Liver (tissue), 8 donors: ENCODE measurements at regions not wholly inside any gene's neighbourhood (a gene's known extent, or its start where the extent isn't known, plus 50 kb on each side); places are given as distances from the start of the nearest gene placed in this dataset.

Source experiments
- DNase-seq: peaks from one replicate; pipeline ENCODE4 v3.0.0-alpha.2; 2017; ENCODE audit warnings: low spot score
- H3K27ac ChIP-seq, 2 donors: one replicate each; pipeline ENCODE4 v1.7.0; 2013; ENCODE audit warnings: inconsistent platforms in 2 of 2, low read length in 2 of 2, control low read depth in 1 of 2, low read depth in 1 of 2, mild to moderate bottlenecking in 1 of 2
- H3K27me3 ChIP-seq, 4 donors: one replicate each; pipeline versions ENCODE4 v1.6.1 to v1.7.0; 2013; ENCODE audit warnings: low read length in 3 of 4, inconsistent platforms in 1 of 4, mild to moderate bottlenecking in 1 of 4, moderate library complexity in 1 of 4; ENCODE audit not compliant: control insufficient read depth in 4 of 4, insufficient read depth in 4 of 4
- H3K36me3 ChIP-seq, 4 donors: one replicate each; pipeline versions ENCODE4 v1.6.1 to v1.7.0; 2013; ENCODE audit warnings: low read length in 3 of 4, mild to moderate bottlenecking in 3 of 4, low read depth in 1 of 4, moderate library complexity in 1 of 4; ENCODE audit not compliant: control insufficient read depth in 4 of 4, insufficient read depth in 3 of 4
- H3K4me1 ChIP-seq, 4 donors: one replicate each; pipeline versions ENCODE4 v1.6.1 to v1.7.0; 2013; ENCODE audit warnings: low read length in 3 of 4, mild to moderate bottlenecking in 3 of 4, moderate library complexity in 1 of 4; ENCODE audit not compliant: control insufficient read depth in 4 of 4, insufficient read depth in 4 of 4
- H3K4me3 ChIP-seq, 3 donors: one replicate each; pipeline versions ENCODE4 v1.6.1 to v1.7.0; 2013; ENCODE audit warnings: low read length in 3 of 3, control low read depth in 1 of 3, low read depth in 1 of 3, mild to moderate bottlenecking in 1 of 3
- H3K9ac ChIP-seq, 2 donors: one replicate each; pipeline ENCODE4 v1.7.0; 2013; ENCODE audit warnings: low read length in 2 of 2, mild to moderate bottlenecking in 2 of 2, moderate library complexity in 2 of 2, control low read depth in 1 of 2, low read depth in 1 of 2
- H3K9me3 ChIP-seq, 4 donors: one replicate each; pipeline versions ENCODE4 v1.6.1 to v1.7.0; 2013; ENCODE audit warnings: low read length in 3 of 4; ENCODE audit not compliant: control insufficient read depth in 4 of 4
- EGR1 ChIP-seq, 2 donors: IDR thresholded peaks; 2 replicates each; pipeline ENCODE4 v1.6.1; 2016 to 2018; ENCODE audit warnings: antibody characterized with exemption in 2 of 2, low read depth in 2 of 2
- FOXA1 ChIP-seq: IDR thresholded peaks from 2 replicates; pipeline ENCODE4 v1.6.1; 2016; ENCODE audit warnings: antibody characterized with exemption
- FOXA2 ChIP-seq: IDR thresholded peaks from 2 replicates; pipeline ENCODE4 v1.6.1; 2016; ENCODE audit warnings: antibody characterized with exemption
- GABPA ChIP-seq, 2 donors: IDR thresholded peaks in 1 of 2; conservative IDR thresholded peaks in 1 of 2; 2 replicates each; pipeline ENCODE4 v1.6.1; 2016; ENCODE audit warnings: antibody characterized with exemption in 2 of 2, mild to moderate bottlenecking in 1 of 2, moderate library complexity in 1 of 2
- JUND ChIP-seq, 2 donors: IDR thresholded peaks; 2 replicates each; pipeline ENCODE4 v1.6.1; 2016; ENCODE audit warnings: antibody characterized with exemption in 2 of 2
- MAX ChIP-seq: IDR thresholded peaks from 2 replicates; pipeline ENCODE4 v1.6.1; 2016; ENCODE audit warnings: antibody characterized with exemption
- RAD21 ChIP-seq, 2 donors: IDR thresholded peaks; 2 replicates each; pipeline ENCODE4 v1.6.1; 2016; ENCODE audit warnings: antibody characterized with exemption in 2 of 2, mild to moderate bottlenecking in 2 of 2
- RXRA ChIP-seq, 2 donors: IDR thresholded peaks; 2 replicates each; pipeline ENCODE4 v1.6.1; 2017 to 2018; ENCODE audit warnings: antibody characterized with exemption in 2 of 2, mild to moderate bottlenecking in 1 of 2
- SP1 ChIP-seq: IDR thresholded peaks from 2 replicates; pipeline ENCODE4 v1.6.1; 2018; ENCODE audit warnings: antibody characterized with exemption, mild to moderate bottlenecking
- TAF1 ChIP-seq: conservative IDR thresholded peaks from 2 replicates; pipeline ENCODE4 v1.6.1; 2016; ENCODE audit warnings: antibody characterized with exemption, mild to moderate bottlenecking
- YY1 ChIP-seq: IDR thresholded peaks from 2 replicates; pipeline ENCODE4 v1.6.1; 2016; ENCODE audit warnings: antibody characterized with exemption, mild to moderate bottlenecking
- ZBTB33 ChIP-seq: IDR thresholded peaks from 2 replicates; pipeline ENCODE4 v1.6.1; 2016; ENCODE audit warnings: antibody characterized with exemption
- WGBS: extraction: QIAGEN DNeasy Blood & Tissue Kit; methylation state at CpG from one replicate; pipeline ENCODE4 v1.1.7; 2013; 5-methylcytosine and 5-hydroxymethylcytosine counted together
- TF ChIP-seq, protein P1 (sequence below): fragments of 150-350 bp; IDR thresholded peaks from 2 replicates; pipeline ENCODE4 v1.5.1; 2017; ENCODE audit warnings: improper control_type of control experiment, low read depth, low read length; ENCODE audit not compliant: missing input control
- donor health status: healthy.
- donor health status: healthy.
- donor health status: healthy.
- donor health status: healthy.
- donor health status: healthy.

GRCh38 chr20:24765316-24766142 is 183.5 kb upstream of the CST7 start (continued):
- no peak for TF ChIP-seq TAF1
- TF ChIP-seq SP1: no peak
- no peak for TF ChIP-seq EGR1 (IDR thresholded peaks at IDR 0.05; ENCODE audit: low read depth in 2 of 2)

GRCh38 chr20:24766143-24766527 is 182.9 kb upstream of the CST7 start:
- TF ChIP-seq, protein P1, sequence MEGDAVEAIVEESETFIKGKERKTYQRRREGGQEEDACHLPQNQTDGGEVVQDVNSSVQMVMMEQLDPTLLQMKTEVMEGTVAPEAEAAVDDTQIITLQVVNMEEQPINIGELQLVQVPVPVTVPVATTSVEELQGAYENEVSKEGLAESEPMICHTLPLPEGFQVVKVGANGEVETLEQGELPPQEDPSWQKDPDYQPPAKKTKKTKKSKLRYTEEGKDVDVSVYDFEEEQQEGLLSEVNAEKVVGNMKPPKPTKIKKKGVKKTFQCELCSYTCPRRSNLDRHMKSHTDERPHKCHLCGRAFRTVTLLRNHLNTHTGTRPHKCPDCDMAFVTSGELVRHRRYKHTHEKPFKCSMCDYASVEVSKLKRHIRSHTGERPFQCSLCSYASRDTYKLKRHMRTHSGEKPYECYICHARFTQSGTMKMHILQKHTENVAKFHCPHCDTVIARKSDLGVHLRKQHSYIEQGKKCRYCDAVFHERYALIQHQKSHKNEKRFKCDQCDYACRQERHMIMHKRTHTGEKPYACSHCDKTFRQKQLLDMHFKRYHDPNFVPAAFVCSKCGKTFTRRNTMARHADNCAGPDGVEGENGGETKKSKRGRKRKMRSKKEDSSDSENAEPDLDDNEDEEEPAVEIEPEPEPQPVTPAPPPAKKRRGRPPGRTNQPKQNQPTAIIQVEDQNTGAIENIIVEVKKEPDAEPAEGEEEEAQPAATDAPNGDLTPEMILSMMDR: no peak
- Histone ChIP-seq H3K4me1 (no peaks in the 10 kb centered on the region), H3K36me3 (no peaks in the 10 kb centered on the region), H3K27me3 (no peaks in the 10 kb centered on the region), H3K9ac (no peak overlapping the region), H3K9me3 (peaks cover 0 to 2% (median 0%) of the 10 kb centered on the region in 4 donors), H3K4me3 (no peak overlapping the region), H3K27ac (no peak overlapping the region)
- WGBS: 75% methylated on average over 2 of the region's 2 CpGs
- DNase-seq: no peak

DNA sequence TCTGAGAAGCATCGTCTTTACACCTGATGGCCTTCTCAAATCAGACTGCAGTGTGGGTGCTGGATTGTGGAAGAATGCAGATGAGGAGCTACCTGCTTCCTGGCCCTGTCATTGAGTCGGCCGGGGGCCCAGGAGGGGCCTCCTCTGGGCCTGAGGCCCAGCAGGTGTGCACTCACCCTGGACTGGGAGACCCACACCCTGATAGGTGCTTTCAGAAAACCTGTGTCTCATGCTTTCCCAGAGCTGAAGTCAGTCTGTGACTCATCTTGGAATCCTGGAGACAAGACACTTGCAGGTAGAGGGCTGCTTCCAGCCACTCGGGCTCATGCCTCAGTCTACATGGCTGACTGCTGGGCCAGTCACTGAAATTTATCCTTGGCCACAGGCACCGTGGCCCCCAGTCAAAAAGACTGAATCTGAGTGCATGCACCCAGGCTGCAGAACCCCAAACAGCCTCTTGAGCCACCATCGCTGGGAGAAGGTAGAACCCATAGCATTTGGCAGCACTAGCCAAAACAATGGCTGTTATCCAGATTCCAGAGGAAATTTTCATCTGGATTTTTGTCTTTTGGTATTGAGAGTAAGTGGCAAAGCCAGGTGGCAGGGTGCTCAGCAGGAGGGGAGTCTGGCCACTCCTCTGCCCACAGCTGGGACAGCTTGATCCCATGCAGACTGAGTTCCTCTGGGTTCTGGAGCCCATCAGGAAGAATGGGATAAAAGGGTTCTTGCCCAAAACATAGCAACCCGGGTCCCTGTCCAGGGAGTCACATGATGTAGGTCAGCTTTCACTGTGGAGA is 182.0 kb upstream of the CST7 start:
- H3K4me1 ChIP-seq: no peaks in the 10 kb centered on the region
- no peaks in the 10 kb centered on the region for H3K9me3 ChIP-seq
- 88% methylated on average over 7 of the region's 7 CpGs for WGBS
- no peak overlapping the region for H3K4me3 ChIP-seq
- no peak overlapping the region for H3K27ac ChIP-seq
- H3K27me3 ChIP-seq: no peaks in the 10 kb centered on the region
- H3K9ac ChIP-seq: no peak overlapping the region
- no peaks in the 10 kb centered on the region for H3K36me3 ChIP-seq
- TF ChIP-seq SP1 (no peak), MAX (no peak), JUND (IDR thresholded peaks at IDR 0.05) (no peak), FOXA1 (no peak), GABPA (IDR thresholded peaks at IDR 0.05 in 1 of 2, conservative IDR thresholded peaks at IDR 0.05 in 1 of 2) (no peak), YY1 (no peak), FOXA2 (no peak), ZBTB33 (no peak), RAD21 (IDR thresholded peaks at IDR 0.05) (no peak), RXRA (IDR thresholded peaks at IDR 0.05) (no peak)
- TF ChIP-seq, protein P1: no peak
- no peak for DNase-seq
